ENCODE measurements at regions not wholly inside any gene's neighbourhood (a gene's known extent, or its start where the extent isn't known, plus 50 kb on each side); places are given as distances from the start of the nearest gene placed in this dataset.

DNA sequence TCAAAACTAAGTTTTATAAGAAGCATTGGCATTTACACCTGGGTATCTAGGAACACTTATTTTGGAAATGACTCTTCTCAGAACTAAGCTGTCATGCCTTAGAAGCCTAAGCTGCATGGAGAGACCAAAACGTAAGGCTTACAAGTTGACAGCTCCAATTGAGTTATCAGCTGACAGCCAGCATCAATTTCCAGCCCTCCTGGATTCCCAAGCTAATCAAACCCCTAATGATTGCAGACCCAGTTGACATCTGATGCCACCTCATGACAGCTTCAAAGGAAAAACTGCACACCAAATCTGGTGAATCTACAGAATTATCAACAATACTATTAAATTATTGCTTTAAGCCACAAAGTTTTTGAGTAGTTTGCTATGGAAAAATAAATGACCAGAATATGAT is 187.6 kb upstream of the PRMT6 start:
- Histone ChIP-seq H3K4me3 (replicated peaks; ENCODE audit: insufficient read depth, low read length) (no peak overlapping the region), H3K27me3 (ENCODE audit: insufficient read depth, poor library complexity, severe bottlenecking) (no peaks in the 10 kb centered on the region), H3K27ac (replicated peaks) (no peak overlapping the region)
- DNase-seq (ENCODE audit: low read depth in 1 of 2, low spot score in 1 of 2), result no peak
- TF ChIP-seq GABPA (IDR thresholded peaks at IDR 0.05; ENCODE audit: low read depth) (no peak), POLR2AphosphoS5 (IDR thresholded peaks at IDR 0.05; ENCODE audit: low read depth) (no peak), SPI1 (IDR thresholded peaks at IDR 0.05; ENCODE audit: borderline replicate concordance, low read depth) (no peak)
- TF ChIP-seq, protein P1, sequence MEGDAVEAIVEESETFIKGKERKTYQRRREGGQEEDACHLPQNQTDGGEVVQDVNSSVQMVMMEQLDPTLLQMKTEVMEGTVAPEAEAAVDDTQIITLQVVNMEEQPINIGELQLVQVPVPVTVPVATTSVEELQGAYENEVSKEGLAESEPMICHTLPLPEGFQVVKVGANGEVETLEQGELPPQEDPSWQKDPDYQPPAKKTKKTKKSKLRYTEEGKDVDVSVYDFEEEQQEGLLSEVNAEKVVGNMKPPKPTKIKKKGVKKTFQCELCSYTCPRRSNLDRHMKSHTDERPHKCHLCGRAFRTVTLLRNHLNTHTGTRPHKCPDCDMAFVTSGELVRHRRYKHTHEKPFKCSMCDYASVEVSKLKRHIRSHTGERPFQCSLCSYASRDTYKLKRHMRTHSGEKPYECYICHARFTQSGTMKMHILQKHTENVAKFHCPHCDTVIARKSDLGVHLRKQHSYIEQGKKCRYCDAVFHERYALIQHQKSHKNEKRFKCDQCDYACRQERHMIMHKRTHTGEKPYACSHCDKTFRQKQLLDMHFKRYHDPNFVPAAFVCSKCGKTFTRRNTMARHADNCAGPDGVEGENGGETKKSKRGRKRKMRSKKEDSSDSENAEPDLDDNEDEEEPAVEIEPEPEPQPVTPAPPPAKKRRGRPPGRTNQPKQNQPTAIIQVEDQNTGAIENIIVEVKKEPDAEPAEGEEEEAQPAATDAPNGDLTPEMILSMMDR (IDR thresholded peaks at IDR 0.05; ENCODE audit: insufficient read depth, low read length), result no peak
- TF ChIP-seq, protein P2, sequence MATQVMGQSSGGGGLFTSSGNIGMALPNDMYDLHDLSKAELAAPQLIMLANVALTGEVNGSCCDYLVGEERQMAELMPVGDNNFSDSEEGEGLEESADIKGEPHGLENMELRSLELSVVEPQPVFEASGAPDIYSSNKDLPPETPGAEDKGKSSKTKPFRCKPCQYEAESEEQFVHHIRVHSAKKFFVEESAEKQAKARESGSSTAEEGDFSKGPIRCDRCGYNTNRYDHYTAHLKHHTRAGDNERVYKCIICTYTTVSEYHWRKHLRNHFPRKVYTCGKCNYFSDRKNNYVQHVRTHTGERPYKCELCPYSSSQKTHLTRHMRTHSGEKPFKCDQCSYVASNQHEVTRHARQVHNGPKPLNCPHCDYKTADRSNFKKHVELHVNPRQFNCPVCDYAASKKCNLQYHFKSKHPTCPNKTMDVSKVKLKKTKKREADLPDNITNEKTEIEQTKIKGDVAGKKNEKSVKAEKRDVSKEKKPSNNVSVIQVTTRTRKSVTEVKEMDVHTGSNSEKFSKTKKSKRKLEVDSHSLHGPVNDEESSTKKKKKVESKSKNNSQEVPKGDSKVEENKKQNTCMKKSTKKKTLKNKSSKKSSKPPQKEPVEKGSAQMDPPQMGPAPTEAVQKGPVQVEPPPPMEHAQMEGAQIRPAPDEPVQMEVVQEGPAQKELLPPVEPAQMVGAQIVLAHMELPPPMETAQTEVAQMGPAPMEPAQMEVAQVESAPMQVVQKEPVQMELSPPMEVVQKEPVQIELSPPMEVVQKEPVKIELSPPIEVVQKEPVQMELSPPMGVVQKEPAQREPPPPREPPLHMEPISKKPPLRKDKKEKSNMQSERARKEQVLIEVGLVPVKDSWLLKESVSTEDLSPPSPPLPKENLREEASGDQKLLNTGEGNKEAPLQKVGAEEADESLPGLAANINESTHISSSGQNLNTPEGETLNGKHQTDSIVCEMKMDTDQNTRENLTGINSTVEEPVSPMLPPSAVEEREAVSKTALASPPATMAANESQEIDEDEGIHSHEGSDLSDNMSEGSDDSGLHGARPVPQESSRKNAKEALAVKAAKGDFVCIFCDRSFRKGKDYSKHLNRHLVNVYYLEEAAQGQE (IDR thresholded peaks at IDR 0.05; ENCODE audit: insufficient replicate concordance, low read depth), result no peak

DNA sequence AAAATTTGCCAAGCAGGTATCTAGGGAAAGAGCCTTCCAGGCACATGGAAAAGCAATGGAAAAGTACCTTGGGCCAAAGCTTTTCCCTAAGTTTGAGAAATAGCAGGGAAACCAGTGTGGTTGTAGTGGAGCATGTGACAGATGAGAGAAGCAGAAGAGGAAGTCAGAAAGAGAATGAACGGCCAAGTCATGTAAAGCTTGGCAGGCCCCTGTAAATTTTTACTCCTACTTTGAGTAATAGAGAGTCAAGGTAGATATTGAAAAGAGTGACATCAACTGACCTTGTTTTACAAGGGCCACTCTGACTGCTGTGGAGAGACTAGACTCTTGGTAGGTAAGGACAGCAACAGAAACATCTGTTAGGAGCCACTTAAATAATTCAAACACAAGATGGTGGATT is 180.9 kb upstream of the PRMT6 start:
- no peak overlapping the region for H3K27ac ChIP-seq (replicated peaks)
- DNase-seq (ENCODE audit: low read depth in 1 of 2, low spot score in 1 of 2), result no peak
- H3K27me3 ChIP-seq (ENCODE audit: insufficient read depth, poor library complexity, severe bottlenecking), result no peaks in the 10 kb centered on the region
- TF ChIP-seq POLR2AphosphoS5 (IDR thresholded peaks at IDR 0.05; ENCODE audit: low read depth) (no peak), SPI1 (IDR thresholded peaks at IDR 0.05; ENCODE audit: borderline replicate concordance, low read depth) (peak; percentile 75)
- H3K4me3 ChIP-seq (replicated peaks; ENCODE audit: insufficient read depth, low read length), result no peak overlapping the region

DNA sequence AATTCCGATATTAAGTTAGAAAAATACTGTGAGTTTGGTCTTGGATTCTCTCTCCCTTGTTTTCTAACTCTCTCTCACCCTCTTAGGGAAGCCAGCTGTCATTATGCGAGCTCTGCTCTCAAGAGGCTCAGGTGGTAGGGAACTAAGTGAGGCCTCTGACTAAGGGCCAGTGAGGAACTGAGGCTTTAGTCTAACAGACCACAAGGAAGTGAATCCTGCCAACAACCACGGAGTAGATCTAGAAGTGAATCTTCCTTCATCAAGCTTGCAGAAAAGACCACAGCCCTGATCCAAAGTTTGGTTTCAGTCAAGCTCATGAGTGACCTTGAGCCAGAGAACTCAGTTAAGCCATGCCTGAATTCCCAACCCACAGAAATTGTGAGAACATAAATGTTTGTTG is 180.1 kb upstream of the PRMT6 start:
- no peak overlapping the region for H3K27ac ChIP-seq (replicated peaks)
- H3K4me3 ChIP-seq (replicated peaks; ENCODE audit: insufficient read depth, low read length), result no peak overlapping the region
- no peaks in the 10 kb centered on the region for H3K27me3 ChIP-seq (ENCODE audit: insufficient read depth, poor library complexity, severe bottlenecking)
- TF ChIP-seq POLR2AphosphoS5 (IDR thresholded peaks at IDR 0.05; ENCODE audit: low read depth) (no peak), SPI1 (IDR thresholded peaks at IDR 0.05; ENCODE audit: borderline replicate concordance, low read depth) (peak; percentile 67; the same call in 1 of the 2 replicates)
- TF ChIP-seq, protein P1 (IDR thresholded peaks at IDR 0.05; ENCODE audit: insufficient read depth, low read length), result no peak
- peak in 1 of 2 experiments; percentile 23 for DNase-seq (ENCODE audit: low read depth in 1 of 2, low spot score in 1 of 2)

DNA sequence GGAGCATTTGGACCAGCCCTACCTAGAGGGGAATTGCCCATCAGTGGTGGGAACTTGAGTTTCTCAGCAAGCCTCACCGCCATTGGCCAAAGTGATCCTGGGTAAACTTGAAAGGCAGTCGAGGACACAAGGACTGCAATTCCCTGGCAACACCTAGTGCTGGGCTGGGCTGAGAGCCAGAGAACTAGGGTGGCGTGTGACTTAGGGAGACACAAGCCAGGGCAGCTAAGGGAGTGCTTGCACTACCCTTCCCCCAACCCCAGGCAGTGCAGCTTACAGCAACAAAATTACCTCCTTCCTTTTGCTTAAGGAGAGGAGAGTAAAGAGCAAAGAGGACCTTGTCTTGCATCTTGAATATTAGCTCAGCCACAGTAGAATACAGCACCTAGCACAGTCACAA is 176.9 kb upstream of the PRMT6 start:
- Histone ChIP-seq H3K27me3 (ENCODE audit: insufficient read depth, poor library complexity, severe bottlenecking) (no peaks in the 10 kb centered on the region), H3K27ac (replicated peaks) (no peak overlapping the region), H3K4me3 (replicated peaks; ENCODE audit: insufficient read depth, low read length) (no peak overlapping the region)
- no peak for DNase-seq (ENCODE audit: low read depth in 1 of 2, low spot score in 1 of 2)
- TF ChIP-seq GABPA (IDR thresholded peaks at IDR 0.05; ENCODE audit: low read depth) (no peak), POLR2AphosphoS5 (IDR thresholded peaks at IDR 0.05; ENCODE audit: low read depth) (no peak), SPI1 (IDR thresholded peaks at IDR 0.05; ENCODE audit: borderline replicate concordance, low read depth) (no peak)
- TF ChIP-seq, protein P2 (IDR thresholded peaks at IDR 0.05; ENCODE audit: insufficient replicate concordance, low read depth), result no peak
- TF ChIP-seq, protein P1 (IDR thresholded peaks at IDR 0.05; ENCODE audit: insufficient read depth, low read length), result no peak
